Natural killer cell (primary cell): ENCODE measurements at regions not wholly inside any gene's neighbourhood (a gene's known extent, or its start where the extent isn't known, plus 50 kb on each side); places are given as distances from the start of the nearest gene placed in this dataset.

Source experiments
- ATAC-seq, 3 donors: fragments of 150-1000 bp in 2 of 3; fragments of 200-7000 bp in 1 of 3; cut with Tn5 transposase; 1 replicate in 1 of 3; 2 replicates in 2 of 3; pipeline ENCODE4 v1.10.0; 2021; ENCODE audit warnings: mild to moderate bottlenecking in 2 of 3, moderate library complexity in 2 of 3
- DNase-seq, 2 donors: peaks; one replicate each; pipeline versions ENCODE4 v3.0.0 to v3.0.0-alpha.2; 2013 to 2021; ENCODE audit warnings: mixed read lengths in 1 of 2
- H3K27ac ChIP-seq: one replicate; pipeline ENCODE4 v1.5.1; 2013; ENCODE audit warnings: mild to moderate bottlenecking, low read length
- H3K27me3 ChIP-seq: one replicate; pipeline ENCODE4 v1.6.1; 2013; ENCODE audit warnings: low read length; ENCODE audit not compliant: control insufficient read depth, insufficient read depth
- H3K36me3 ChIP-seq: one replicate; pipeline ENCODE4 v1.6.1; 2013; ENCODE audit warnings: low read length; ENCODE audit not compliant: control insufficient read depth, insufficient read depth
- H3K4me1 ChIP-seq: one replicate; pipeline ENCODE4 v1.6.1; 2013; ENCODE audit warnings: low read length; ENCODE audit not compliant: control insufficient read depth, insufficient read depth
- H3K4me3 ChIP-seq: one replicate; pipeline ENCODE4 v1.5.1; 2013; ENCODE audit warnings: low read length
- H3K9me3 ChIP-seq: one replicate; pipeline ENCODE4 v1.6.1; 2013; ENCODE audit warnings: low read length; ENCODE audit not compliant: control insufficient read depth, insufficient read depth
- H3K27ac Mint-ChIP-seq, 2 donors: one replicate each; pipeline ENCODE4 v1.8.0; 2022; ENCODE audit warnings: mild to moderate bottlenecking in 2 of 2, mixed read lengths in 2 of 2, moderate library complexity in 1 of 2
- H3K27me3 Mint-ChIP-seq, 2 donors: one replicate each; pipeline ENCODE4 v1.8.0; 2022; ENCODE audit warnings: low read depth in 2 of 2, mixed read lengths in 2 of 2
- H3K36me3 Mint-ChIP-seq: one replicate; pipeline ENCODE4 v1.8.0; 2022; ENCODE audit warnings: mixed read lengths
- H3K4me1 Mint-ChIP-seq, 2 donors: one replicate each; pipeline ENCODE4 v1.8.0; 2022; ENCODE audit warnings: mixed read lengths in 2 of 2
- H3K4me3 Mint-ChIP-seq: one replicate; pipeline ENCODE4 v1.8.0; 2022; ENCODE audit warnings: mild to moderate bottlenecking, moderate library complexity, mixed read lengths
- H3K9me3 Mint-ChIP-seq, 2 donors: one replicate each; pipeline ENCODE4 v1.8.0; 2022; ENCODE audit warnings: mixed read lengths in 2 of 2
- CTCF ChIP-seq: fragments of 200-600 bp; IDR thresholded peaks from one replicate; pipeline ENCODE4 v1.8.0; 2022; ENCODE audit warnings: antibody characterized with exemption
- WGBS: methylation state at CpG from one replicate; pipeline ENCODE4 v1.1.7; 2013; ENCODE audit warnings: missing lambda C conversion rate; ENCODE audit not compliant: insufficient coverage; 5-methylcytosine and 5-hydroxymethylcytosine counted together
- intact Hi-C: fragments of 100-400 bp; cut with micrococcal nuclease; formaldehyde crosslinking; loops from one replicate; pipeline ENCODE4 v1.14.2; 2022

DNA sequence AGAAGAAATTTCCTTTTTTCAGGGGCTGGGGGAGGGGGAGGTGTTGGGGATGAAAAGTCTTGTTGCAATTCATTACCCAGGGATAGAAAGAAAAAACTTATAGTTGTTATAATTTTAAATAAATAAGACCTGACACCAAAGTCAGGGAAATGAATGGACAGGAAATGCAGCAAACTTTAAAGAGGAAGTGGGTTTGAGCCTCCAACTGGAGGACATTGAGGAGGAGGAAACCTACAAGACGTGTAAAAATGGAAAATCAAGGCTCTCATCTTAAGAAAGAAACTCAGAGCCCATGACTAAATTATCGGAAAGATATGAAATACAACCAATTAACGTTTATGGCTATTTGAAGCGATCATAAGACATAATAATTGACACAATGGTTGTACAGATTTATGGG lies 54.4 kb downstream of the NIBAN1 start:
- intact Hi-C loops: no loop called here
- peaks cover 2% of the 10 kb centered on the region for H3K36me3 ChIP-seq
- no peak for DNase-seq
- no peaks in the 10 kb centered on the region for H3K9me3 ChIP-seq
- H3K4me1 ChIP-seq: no peaks in the 10 kb centered on the region
- H3K9me3 Mint-ChIP-seq: no peaks in the 10 kb centered on the region
- no peak overlapping the region for H3K4me3 Mint-ChIP-seq
- no peak for ATAC-seq
- no peak overlapping the region for H3K4me3 ChIP-seq
- no peak overlapping the region for H3K27ac ChIP-seq
- WGBS: 56% methylated on average over 3 of the region's 4 CpGs
- no peak for TF ChIP-seq CTCF
- no peaks in the 10 kb centered on the region for H3K36me3 Mint-ChIP-seq
- no peaks in the 10 kb centered on the region for H3K27me3 Mint-ChIP-seq
- H3K4me1 Mint-ChIP-seq: peaks cover 0 to 26% of the 10 kb centered on the region in 2 donors
- no peaks in the 10 kb centered on the region for H3K27me3 ChIP-seq
- no peak overlapping the region for H3K27ac Mint-ChIP-seq

- no peak for DNase-seq
- WGBS: 95% methylated on average over 3 of the region's 3 CpGs
- no peaks in the 10 kb centered on the region for H3K27me3 Mint-ChIP-seq
- peaks cover 2% of the 10 kb centered on the region for H3K36me3 ChIP-seq
- no peaks in the 10 kb centered on the region for H3K4me1 ChIP-seq
- H3K4me3 ChIP-seq: no peak overlapping the region
- no peak overlapping the region for H3K27ac ChIP-seq
- TF ChIP-seq CTCF: no peak
- intact Hi-C loops: no loop called here
- H3K4me3 Mint-ChIP-seq: no peak overlapping the region
- no peaks in the 10 kb centered on the region for H3K9me3 ChIP-seq
- H3K4me1 Mint-ChIP-seq: peaks cover 0 to 26% of the 10 kb centered on the region in 2 donors
- ATAC-seq: no peak
- no peaks in the 10 kb centered on the region for H3K9me3 Mint-ChIP-seq
- H3K27me3 ChIP-seq: no peaks in the 10 kb centered on the region
- H3K36me3 Mint-ChIP-seq: no peaks in the 10 kb centered on the region
- no peak overlapping the region for H3K27ac Mint-ChIP-seq
Observed at GRCh38 chr1:184915463-184916090, 58.7 kb downstream of the NIBAN1 start.

- intact Hi-C loops: no loop called here
- no peak for DNase-seq
- ATAC-seq: no peak
- H3K4me3 ChIP-seq: no peak overlapping the region
- Mint-ChIP-seq H3K27ac (no peak overlapping the region), H3K4me3 (no peak overlapping the region), H3K4me1 (peaks cover 4 to 18% of the 10 kb centered on the region in 2 donors), H3K27me3 (no peaks in the 10 kb centered on the region), H3K36me3 (no peaks in the 10 kb centered on the region), H3K9me3 (no peaks in the 10 kb centered on the region)
- H3K27me3 ChIP-seq: no peaks in the 10 kb centered on the region
- H3K36me3 ChIP-seq: peaks cover 2% of the 10 kb centered on the region
- WGBS: 100% methylated on average over 3 of the region's 4 CpGs
- no peaks in the 10 kb centered on the region for H3K9me3 ChIP-seq
- no peak for TF ChIP-seq CTCF
- H3K27ac ChIP-seq: no peak overlapping the region
- no peaks in the 10 kb centered on the region for H3K4me1 ChIP-seq
Observed at GRCh38 chr1:184914149-184914548, 60.2 kb downstream of the NIBAN1 start.

GRCh38 chr1:184912392-184912791 lies 61.9 kb downstream of the NIBAN1 start:
- H3K4me3 ChIP-seq: no peak overlapping the region
- H3K4me3 Mint-ChIP-seq: no peak overlapping the region
- 90% methylated on average over 2 of the region's 3 CpGs for WGBS
- no peaks in the 10 kb centered on the region for H3K27me3 ChIP-seq
- intact Hi-C loops: no loop called here
- DNase-seq: no peak
- H3K27me3 Mint-ChIP-seq: no peaks in the 10 kb centered on the region
- peaks cover 2% of the 10 kb centered on the region for H3K36me3 ChIP-seq
- no peaks in the 10 kb centered on the region for H3K9me3 ChIP-seq
- no peak overlapping the region for H3K27ac ChIP-seq
- no peak for TF ChIP-seq CTCF
- H3K36me3 Mint-ChIP-seq: no peaks in the 10 kb centered on the region
- H3K9me3 Mint-ChIP-seq: no peaks in the 10 kb centered on the region
- no peak overlapping the region for H3K27ac Mint-ChIP-seq
- no peaks in the 10 kb centered on the region for H3K4me1 ChIP-seq
- H3K4me1 Mint-ChIP-seq: peaks cover 10 to 11% of the 10 kb centered on the region in 2 donors
- ATAC-seq: no peak
